Testis (tissue), 2 donors: ENCODE measurements at regions not wholly inside any gene's neighbourhood (a gene's known extent, or its start where the extent isn't known, plus 50 kb on each side); places are given as distances from the start of the nearest gene placed in this dataset.

ENCODE experiments used
- DNase-seq: peaks from one replicate; pipeline ENCODE4 v3.0.0-alpha.2; 2019
- H3K27ac ChIP-seq, 2 donors: fragments of 200-600 bp; sonication (generic); one replicate each; pipeline ENCODE4 v1.5.1; 2019
- H3K27me3 ChIP-seq: fragments of 200-600 bp; sonication (generic); one replicate; pipeline ENCODE4 v1.5.1; 2019
- H3K36me3 ChIP-seq: fragments of 200-600 bp; sonication (generic); one replicate; pipeline ENCODE4 v1.5.1; 2017; ENCODE audit warnings: low read depth; ENCODE audit errors: missing control alignments
- H3K4me1 ChIP-seq: fragments of 200-600 bp; sonication (generic); one replicate; pipeline ENCODE4 v1.5.1; 2019
- H3K4me3 ChIP-seq, 2 donors: fragments of 200-600 bp; sonication (generic); one replicate each; pipeline ENCODE4 v1.5.1; 2017 to 2019
- H3K9me3 ChIP-seq: fragments of 200-600 bp; sonication (generic); one replicate; pipeline ENCODE4 v1.5.1; 2017
- CTCF ChIP-seq, 3 experiments: fragments of 450-650 bp in 2 of 3; fragments of 200-600 bp in 1 of 3; sonication (generic) in 1 of 3; IDR thresholded peaks; one replicate each; pipeline ENCODE4 v1.5.1; 2016 to 2019; ENCODE audit warnings: antibody characterized with exemption in 3 of 3, mild to moderate bottlenecking in 2 of 3, moderate library complexity in 1 of 3
- POLR2A ChIP-seq: fragments of 450-650 bp; IDR thresholded peaks from one replicate; pipeline ENCODE4 v1.6.1; 2017; ENCODE audit warnings: antibody characterized with exemption, mild to moderate bottlenecking, moderate library complexity
- WGBS, 2 donors: methylation state at CpG; one replicate each; pipeline ENCODE4 v1.1.5; 2018; 5-methylcytosine and 5-hydroxymethylcytosine counted together
- intact Hi-C: fragments of 100-400 bp; cut with DNase I; formaldehyde crosslinking; loops from one replicate; pipeline ENCODE4 v1.15.1; 2023; ENCODE audit warnings: low total_unique reads

- Histone ChIP-seq H3K27ac (no peak overlapping the region), H3K36me3 (no peaks in the 10 kb centered on the region), H3K27me3 (no peaks in the 10 kb centered on the region), H3K4me1 (no peaks in the 10 kb centered on the region), H3K4me3 (no peak overlapping the region), H3K9me3 (no peaks in the 10 kb centered on the region)
- DNase-seq = no peak
- WGBS, 2 donors = 83 to 99% methylated on average over 2 of the region's 2 CpGs
- intact Hi-C loops = no loop called here
- no peak for TF ChIP-seq CTCF (IDR thresholded peaks at IDR 0.05)
- no peak for TF ChIP-seq POLR2A
These were observed 345.2 kb upstream of the PMFBP1 start for GRCh38 chr16:72517154-72517553.

- no peaks in the 10 kb centered on the region for H3K27me3 ChIP-seq
- no peak for DNase-seq
- WGBS, 2 donors = 93% methylated on average over 3 of the region's 3 CpGs
- TF ChIP-seq POLR2A (no peak), CTCF (IDR thresholded peaks at IDR 0.05) (no peak)
- no peak overlapping the region for H3K27ac ChIP-seq
- no peaks in the 10 kb centered on the region for H3K36me3 ChIP-seq
- H3K4me3 ChIP-seq = no peak overlapping the region
- no peaks in the 10 kb centered on the region for H3K4me1 ChIP-seq
- no peaks in the 10 kb centered on the region for H3K9me3 ChIP-seq
- intact Hi-C loops = no loop called here
These were observed 339.2 kb upstream of the PMFBP1 start for GRCh38 chr16:72511171-72511570.

GRCh38 chr16:72508191-72508590 is 336.2 kb upstream of the PMFBP1 start:
- no peaks in the 10 kb centered on the region for H3K36me3 ChIP-seq
- H3K27me3 ChIP-seq = no peaks in the 10 kb centered on the region
- 85 to 91% methylated on average over 1 of the region's 1 CpG for WGBS, 2 donors
- no peak overlapping the region for H3K27ac ChIP-seq
- no peaks in the 10 kb centered on the region for H3K9me3 ChIP-seq
- intact Hi-C loops = no loop called here
- no peaks in the 10 kb centered on the region for H3K4me1 ChIP-seq
- H3K4me3 ChIP-seq = no peak overlapping the region
- DNase-seq = no peak
- no peak for TF ChIP-seq CTCF (IDR thresholded peaks at IDR 0.05)
- TF ChIP-seq POLR2A = no peak

- no peak overlapping the region for H3K4me3 ChIP-seq
- H3K4me1 ChIP-seq = no peaks in the 10 kb centered on the region
- no peaks in the 10 kb centered on the region for H3K9me3 ChIP-seq
- intact Hi-C loops = no loop called here
- H3K36me3 ChIP-seq = no peaks in the 10 kb centered on the region
- H3K27me3 ChIP-seq = no peaks in the 10 kb centered on the region
- 62 to 89% methylated on average over 1 of the region's 1 CpG for WGBS, 2 donors
- no peak for TF ChIP-seq CTCF (IDR thresholded peaks at IDR 0.05)
- no peak for TF ChIP-seq POLR2A
- DNase-seq = no peak
- H3K27ac ChIP-seq = no peak overlapping the region
These were observed 330.6 kb upstream of the PMFBP1 start for GRCh38 chr16:72502594-72503005.

GRCh38 chr16:72501739-72502593 is 330.0 kb upstream of the PMFBP1 start:
- Histone ChIP-seq H3K36me3 (no peaks in the 10 kb centered on the region), H3K27me3 (no peaks in the 10 kb centered on the region), H3K27ac (no peak overlapping the region), H3K4me1 (no peaks in the 10 kb centered on the region), H3K4me3 (no peak overlapping the region), H3K9me3 (no peaks in the 10 kb centered on the region)
- peak; percentile 18 to 57 (median 44) for TF ChIP-seq CTCF (IDR thresholded peaks at IDR 0.05)
- no peak for TF ChIP-seq POLR2A
- peak; percentile 69 for DNase-seq
- intact Hi-C loops = no loop called here
- WGBS, 2 donors = 79 to 81% methylated on average over 3 of the region's 3 CpGs
